H1 (cell line): ENCODE measurements at regions not wholly inside any gene's neighbourhood (a gene's known extent, or its start where the extent isn't known, plus 50 kb on each side); places are given as distances from the start of the nearest gene placed in this dataset.

Experiments used
- CTCF ChIA-PET: fragments of 300-600 bp; sonication (Branson Sonifier 250); formaldehyde crosslinking; loops from one replicate; lab custom pipeline; 2021; ENCODE audit not compliant: partially characterized antibody; lab: Charles Lee
- POLR2A ChIA-PET: fragments of 300-600 bp; sonication (Branson Sonifier 250); formaldehyde crosslinking; loops from one replicate; lab custom pipeline; 2021; ENCODE audit warnings: inconsistent platforms; ENCODE audit not compliant: partially characterized antibody; lab: Charles Lee
- DNase-seq, 2 experiments: peaks; one replicate each; pipeline versions ENCODE4 v3.0.0 to v3.0.0-alpha.2; 2010 to 2022; ENCODE audit warnings: low spot score in 2 of 2, low read depth in 1 of 2, mixed read lengths in 1 of 2
- FAIRE-seq: peaks from 2 replicates; lab custom pipeline; 2011; peaks lifted over from hg19 to GRCh38; lab: Jason Lieb, UNC
- H2AFZ ChIP-seq: 2 replicates; pipeline ENCODE4 v1.8.1; 2012; ENCODE audit warnings: low read length, inconsistent platforms
- H2AK5ac ChIP-seq: 2 replicates; pipeline ENCODE4 v1.6.1; 2013; ENCODE audit warnings: low read depth, low read length
- H2BK120ac ChIP-seq: replicated peaks from 2 replicates; pipeline ENCODE3; 2013; ENCODE audit warnings: low read depth, low read length, inconsistent platforms
- H2BK12ac ChIP-seq: 2 replicates; pipeline ENCODE4 v1.6.1; 2013; ENCODE audit warnings: low read depth, low read length
- H2BK15ac ChIP-seq: 2 replicates; pipeline ENCODE4 v1.6.1; 2013; ENCODE audit warnings: low read length
- H2BK20ac ChIP-seq: 2 replicates; pipeline ENCODE4 v1.6.1; 2013; ENCODE audit warnings: low read length
- H2BK5ac ChIP-seq: 2 replicates; pipeline ENCODE4 v1.6.1; 2013; ENCODE audit warnings: low read depth, low read length
- H3K14ac ChIP-seq: 2 replicates; pipeline ENCODE4 v1.6.1; 2013; ENCODE audit warnings: inconsistent platforms; ENCODE audit not compliant: insufficient read length
- H3K18ac ChIP-seq: 2 replicates; pipeline ENCODE4 v1.6.1; 2013; ENCODE audit warnings: low read length; ENCODE audit errors: extremely low read depth
- H3K23ac ChIP-seq: 2 replicates; pipeline ENCODE4 v1.6.1; 2013; ENCODE audit warnings: inconsistent platforms; ENCODE audit not compliant: insufficient read length
- H3K23me2 ChIP-seq: 2 replicates; pipeline ENCODE4 v1.6.1; 2013; ENCODE audit warnings: low read depth, low read length
- H3K27ac ChIP-seq: 2 replicates; pipeline ENCODE4 v1.6.1; 2011; ENCODE audit warnings: low read depth, low read length, inconsistent platforms
- H3K27me3 ChIP-seq, 4 experiments: replicated peaks in 1 of 4; 1 replicate in 1 of 4; 2 replicates in 3 of 4; pipeline versions ENCODE4 v1.6.1 to v1.8.1; 2011 to 2013; ENCODE audit warnings: low read length in 3 of 4, mild to moderate bottlenecking in 3 of 4, inconsistent platforms in 2 of 4, mixed read lengths in 2 of 4, moderate library complexity in 1 of 4; ENCODE audit not compliant: control insufficient read depth in 3 of 4, insufficient read depth in 3 of 4; ENCODE audit errors: extremely low read depth in 1 of 4
- H3K36me3 ChIP-seq, 4 experiments: 2 replicates each; pipeline versions ENCODE4 v1.6.1 to v1.8.1; 2011 to 2013; ENCODE audit warnings: mild to moderate bottlenecking in 4 of 4, low read length in 3 of 4, moderate library complexity in 2 of 4, control low read depth in 1 of 4, inconsistent platforms in 1 of 4; ENCODE audit not compliant: insufficient read depth in 4 of 4, control insufficient read depth in 2 of 4
- H3K4ac ChIP-seq: replicated peaks from 2 replicates; pipeline ENCODE3; 2013; ENCODE audit warnings: low read length, low read depth, mixed read lengths, inconsistent platforms; ENCODE audit not compliant: insufficient read length
- H3K4me1 ChIP-seq, 4 experiments: replicated peaks in 1 of 4; 1 replicate in 1 of 4; 2 replicates in 3 of 4; pipeline versions ENCODE4 v1.6.1 to v1.8.1; 2011 to 2013; ENCODE audit warnings: low read length in 3 of 4, inconsistent platforms in 2 of 4, mixed read lengths in 1 of 4; ENCODE audit not compliant: insufficient read depth in 4 of 4, control insufficient read depth in 3 of 4
- H3K4me2 ChIP-seq, 2 experiments: 2 replicates each; pipeline versions ENCODE4 v1.6.1 to v1.8.1; 2011 to 2013; ENCODE audit warnings: low read depth in 2 of 2, low read length in 2 of 2, control low read depth in 1 of 2, inconsistent platforms in 1 of 2, mild to moderate bottlenecking in 1 of 2; ENCODE audit not compliant: insufficient read depth in 1 of 2
- H3K4me3 ChIP-seq, 4 experiments: fragments of 200-600, 300-600 bp in 1 of 4; sonication (generic), shearing (Covaris generic), sonication (Bioruptor Twin) in 1 of 4; 2 replicates each; pipeline versions ENCODE4 v1.5.1 to v1.8.1; 2011 to 2016; ENCODE audit warnings: low read length in 4 of 4, low read depth in 3 of 4, control low read depth in 2 of 4, inconsistent platforms in 2 of 4, mild to moderate bottlenecking in 2 of 4, mixed read lengths in 1 of 4, moderate library complexity in 1 of 4; ENCODE audit not compliant: insufficient read depth in 2 of 4; ENCODE audit errors: extremely low read depth in 1 of 4
- H3K56ac ChIP-seq: replicated peaks from 2 replicates; pipeline ENCODE3; 2013; ENCODE audit warnings: low read depth, mild to moderate bottlenecking, mixed read lengths, low read length, inconsistent platforms; ENCODE audit not compliant: insufficient read length
- H3K79me1 ChIP-seq: 2 replicates; pipeline ENCODE4 v1.6.1; 2013; ENCODE audit warnings: low read depth, low read length, control low read depth
- H3K79me2 ChIP-seq, 2 experiments: 2 replicates each; pipeline versions ENCODE4 v1.6.1 to v1.8.1; 2012 to 2013; ENCODE audit warnings: low read length in 2 of 2, mild to moderate bottlenecking in 2 of 2, inconsistent platforms in 1 of 2; ENCODE audit not compliant: insufficient read depth in 2 of 2, control insufficient read depth in 1 of 2
- H3K9ac ChIP-seq, 4 experiments: replicated peaks in 1 of 4; 1 replicate in 1 of 4; 2 replicates in 3 of 4; pipeline versions ENCODE4 v1.6.1 to v1.8.1; 2011 to 2013; ENCODE audit warnings: low read depth in 3 of 4, low read length in 3 of 4, control low read depth in 2 of 4, mild to moderate bottlenecking in 2 of 4, moderate library complexity in 2 of 4, inconsistent platforms in 1 of 4; ENCODE audit errors: extremely low read depth in 1 of 4
- H3K9me3 ChIP-seq, 2 experiments: 2 replicates each; pipeline versions ENCODE4 v1.6.1 to v1.8.1; 2012 to 2013; ENCODE audit warnings: mild to moderate bottlenecking in 2 of 2, moderate library complexity in 2 of 2, control low read depth in 1 of 2, inconsistent platforms in 1 of 2, low read depth in 1 of 2, low read length in 1 of 2, mixed read lengths in 1 of 2; ENCODE audit not compliant: insufficient read depth in 2 of 2
- H4K20me1 ChIP-seq, 2 experiments: replicated peaks in 1 of 2; 2 replicates each; pipeline versions ENCODE3 to v1.8.1; 2011 to 2013; ENCODE audit warnings: inconsistent platforms in 2 of 2, low read length in 2 of 2, mild to moderate bottlenecking in 1 of 2; ENCODE audit not compliant: insufficient read depth in 2 of 2, control insufficient read depth in 1 of 2
- H4K5ac ChIP-seq: 2 replicates; pipeline ENCODE4 v1.6.1; 2013; ENCODE audit warnings: low read length, low read depth, mixed read lengths, inconsistent platforms; ENCODE audit not compliant: insufficient read length
- H4K8ac ChIP-seq: 2 replicates; pipeline ENCODE4 v1.8.0; 2013; ENCODE audit warnings: mild to moderate bottlenecking, moderate library complexity, low read length, inconsistent platforms; ENCODE audit not compliant: insufficient read depth; ENCODE audit errors: extremely low read depth
- H4K91ac ChIP-seq: replicated peaks from 2 replicates; pipeline ENCODE3; 2013; ENCODE audit warnings: low read length, mixed read lengths, inconsistent platforms; ENCODE audit not compliant: insufficient read length
- ASH2L ChIP-seq: fragments of 200-600, 300-600 bp; sonication (generic); IDR thresholded peaks from one replicate; pipeline ENCODE4 v1.7.1; 2017; ENCODE audit warnings: low read length
- CBX8 ChIP-seq: fragments of 300-800, 300-1000 bp; sonication (generic); IDR thresholded peaks from 2 replicates; pipeline ENCODE4 v1.7.1; 2016; ENCODE audit warnings: low read depth, low read length, borderline replicate concordance
- CHD2 ChIP-seq: IDR thresholded peaks from 2 replicates; pipeline ENCODE4 v1.6.1; 2012; ENCODE audit warnings: low read length, improper control_type of control experiment
- E2F6 ChIP-seq: IDR thresholded peaks from 2 replicates; pipeline ENCODE4 v1.6.1; 2012; ENCODE audit warnings: inconsistent platforms
- EGR1 ChIP-seq: IDR thresholded peaks from 2 replicates; pipeline ENCODE4 v1.6.1; 2011; ENCODE audit warnings: low read depth, low read length, borderline replicate concordance
- FOSL1 ChIP-seq: IDR thresholded peaks from 2 replicates; pipeline ENCODE4 v1.6.1; 2011; ENCODE audit warnings: mild to moderate bottlenecking, low read depth, low read length, moderate library complexity; ENCODE audit not compliant: insufficient read depth
- JUN ChIP-seq: IDR thresholded peaks from 2 replicates; pipeline ENCODE4 v1.6.1; 2011; ENCODE audit warnings: low read depth, mild to moderate bottlenecking, improper control_type of control experiment, low read length
- NANOG ChIP-seq: IDR thresholded peaks from 2 replicates; pipeline ENCODE4 v1.6.1; 2011; ENCODE audit warnings: low read length, low read depth, mild to moderate bottlenecking, inconsistent platforms; ENCODE audit not compliant: insufficient read depth, poor library complexity, severe bottlenecking
- POLR2A ChIP-seq, 2 experiments: IDR thresholded peaks; 1 replicate in 1 of 2; 2 replicates in 1 of 2; pipeline ENCODE4 v1.6.1; 2011; ENCODE audit warnings: low read depth in 2 of 2, low read length in 2 of 2, mild to moderate bottlenecking in 2 of 2; ENCODE audit errors: control extremely low read depth in 1 of 2
- RNF2 ChIP-seq: fragments of 200-900, 300-1000 bp; sonication (generic); IDR thresholded peaks from 2 replicates; pipeline ENCODE4 v1.7.1; 2016; ENCODE audit warnings: borderline replicate concordance, low read depth, mild to moderate bottlenecking, antibody characterized with exemption, low read length; ENCODE audit not compliant: poor library complexity, severe bottlenecking; ENCODE audit errors: missing control alignments
- SAP30 ChIP-seq: fragments of 300-600 bp; sonication (generic); IDR thresholded peaks from 2 replicates; pipeline ENCODE4 v1.7.1; 2012; ENCODE audit warnings: low read length, moderate library complexity, mild to moderate bottlenecking, inconsistent platforms; ENCODE audit not compliant: insufficient read depth, insufficient replicate concordance
- SP2 ChIP-seq: IDR thresholded peaks from 2 replicates; pipeline ENCODE4 v1.6.1; 2012; ENCODE audit warnings: mild to moderate bottlenecking, low read length, inconsistent platforms
- SRF ChIP-seq: IDR thresholded peaks from 2 replicates; pipeline ENCODE4 v1.6.1; 2011; ENCODE audit warnings: mild to moderate bottlenecking, low read depth, low read length, moderate library complexity
- TCF12 ChIP-seq: IDR thresholded peaks from 2 replicates; pipeline ENCODE4 v1.6.1; 2011; ENCODE audit warnings: low read depth, mild to moderate bottlenecking, low read length
- TEAD4 ChIP-seq: IDR thresholded peaks from 2 replicates; pipeline ENCODE4 v1.6.1; 2012; ENCODE audit warnings: low read depth, low read length, inconsistent platforms, mixed read lengths
- WGBS, 2 experiments: shearing (Covaris generic) in 1 of 2; methylation state at CpG; one replicate each; pipeline versions ENCODE4 v1.1.6 to v1.1.7; 2013 to 2015; ENCODE audit warnings: low lambda C conversion rate in 2 of 2, mixed read lengths in 2 of 2, inconsistent platforms in 1 of 2, low coverage in 1 of 2, missing lambda C conversion rate in 1 of 2; ENCODE audit not compliant: insufficient replicate concordance in 2 of 2, insufficient coverage in 1 of 2, insufficient read length in 1 of 2; ENCODE audit errors: extremely low coverage in 1 of 2, missing lambda C conversion rate in 1 of 2; 5-methylcytosine and 5-hydroxymethylcytosine counted together

- Histone ChIP-seq H2BK20ac (no peak overlapping the region), H3K36me3 (no peaks in the 10 kb centered on the region), H3K4me1 (no peaks in the 10 kb centered on the region), H3K18ac (no peak overlapping the region), H3K14ac (no peak overlapping the region), H4K5ac (no peak overlapping the region), H3K79me1 (no peaks in the 10 kb centered on the region), H3K56ac (no peak overlapping the region), H2AFZ (no peak overlapping the region), H4K91ac (no peak overlapping the region), H3K27me3 (no peaks in the 10 kb centered on the region), H2AK5ac (no peak overlapping the region), H2BK120ac (no peak overlapping the region), H3K4ac (no peak overlapping the region), H3K23me2 (no peaks in the 10 kb centered on the region), H3K23ac (no peak overlapping the region), H3K4me3 (no peak overlapping the region), H2BK5ac (no peak overlapping the region), H3K27ac (no peak overlapping the region), H3K9me3 (no peaks in the 10 kb centered on the region), H3K79me2 (no peaks in the 10 kb centered on the region), H3K4me2 (no peak overlapping the region), H4K8ac (no peak overlapping the region), H3K9ac (no peak overlapping the region), H2BK15ac (no peak overlapping the region), H4K20me1 (no peaks in the 10 kb centered on the region), H2BK12ac (no peak overlapping the region)
- FAIRE-seq (no peak), DNase-seq (no peak)
- 93% methylated on average over 2 of the region's 2 CpGs; no CpG with 5 or more reads in 1 of the 2 experiments for WGBS, 2 experiments
- CTCF ChIA-PET: interaction anchor here (1.1 kb wide), 1 partner anchor 90 kb away, joined by 3 read pairs; no protein-coding TSS in a partner anchor
- POLR2A ChIA-PET: no interaction called here
- TF ChIP-seq TEAD4 (no peak), SRF (no peak), JUN (no peak), NANOG (no peak), SP2 (no peak), EGR1 (no peak), SAP30 (no peak), CBX8 (no peak), E2F6 (no peak), ASH2L (no peak), TCF12 (no peak), FOSL1 (no peak), POLR2A (IDR thresholded peaks at IDR 0.05; ENCODE audit: control extremely low read depth in 1 of 2, low read depth in 2 of 2, low read length in 2 of 2) (no peak), RNF2 (no peak), CHD2 (no peak)
These were observed 96.7 kb upstream of the NEGR1 start for GRCh38 chr1:72379072-72379471.
